HepG2 (cell line): ENCODE measurements at regions not wholly inside any gene's neighbourhood (a gene's known extent, or its start where the extent isn't known, plus 50 kb on each side); places are given as distances from the start of the nearest gene placed in this dataset.

Experiments used
- ATAC-seq: fragments of 200-7000 bp; cut with Tn5 transposase; 3 replicates; pipeline ENCODE4 v1.9.1; 2020; ENCODE audit warnings: mild to moderate bottlenecking, moderate library complexity
- BruUV-seq: library from RNA; stranded (reverse); fragments of 400-500 nt; replicated peaks from 2 replicates; lab custom pipeline; 2021; lab: Mats Ljungman, UMichigan
- CTCF ChIA-PET: fragments of 300-600 bp; formaldehyde crosslinking; extraction: SDS; loops from one replicate; lab custom pipeline; 2021; ENCODE audit warnings: low total read pairs, inconsistent platforms, low intra/inter-chr PET ratio; lab: Yijun Ruan, JAX
- POLR2A ChIA-PET: fragments of 350-600 bp; sonication (Branson Sonifier 250); formaldehyde crosslinking; loops from one replicate; lab custom pipeline; 2020; ENCODE audit warnings: antibody characterized with exemption, inconsistent platforms; lab: Yijun Ruan, JAX
- DNase-seq: peaks from one replicate; pipeline ENCODE4 v3.0.0-alpha.2; 2015; ENCODE audit warnings: low spot score
- FAIRE-seq: peaks from 3 replicates; lab custom pipeline; 2011; peaks lifted over from hg19 to GRCh38; lab: Jason Lieb, UNC
- H2AFZ ChIP-seq: one replicate; pipeline ENCODE4 v1.6.1; 2011; ENCODE audit warnings: low read length, inconsistent platforms
- H3K27ac ChIP-seq: fragments of 300-600 bp; 3 replicates; pipeline ENCODE4 v1.8.0; 2011; ENCODE audit warnings: mixed run types, mild to moderate bottlenecking, mixed read lengths, low read length, inconsistent platforms; ENCODE audit not compliant: insufficient read depth; ENCODE audit errors: extremely low read length
- H3K27me3 ChIP-seq, 2 experiments: fragments of 200-600 bp in 1 of 2; 2 replicates in 1 of 2; 3 replicates in 1 of 2; pipeline versions ENCODE4 v1.6.0 to v1.8.0; 2011; ENCODE audit warnings: low read length in 2 of 2, mild to moderate bottlenecking in 2 of 2, moderate library complexity in 2 of 2, inconsistent platforms in 1 of 2; ENCODE audit not compliant: insufficient read depth in 2 of 2, control insufficient read depth in 1 of 2
- H3K36me3 ChIP-seq, 2 experiments: fragments of 200-600 bp in 1 of 2; replicated peaks in 1 of 2; 2 replicates in 1 of 2; 3 replicates in 1 of 2; pipeline versions ENCODE4 v1.5.1 to v1.8.0; 2011; ENCODE audit warnings: low read length in 2 of 2, inconsistent platforms in 1 of 2; ENCODE audit not compliant: insufficient read depth in 2 of 2, control insufficient read depth in 1 of 2
- H3K4me1 ChIP-seq: 2 replicates; pipeline ENCODE4 v1.5.1; 2012; ENCODE audit warnings: low read length, inconsistent platforms; ENCODE audit not compliant: insufficient read depth
- H3K4me2 ChIP-seq: 2 replicates; pipeline ENCODE4 v1.6.0; 2011; ENCODE audit warnings: low read depth, low read length, inconsistent platforms
- H3K4me3 ChIP-seq, 3 experiments: fragments of 200-600 bp in 1 of 3; sonication (generic), shearing (Covaris generic) in 1 of 3; replicated peaks in 1 of 3; 2 replicates each; pipeline ENCODE4 v1.5.1; 2011 to 2016; ENCODE audit warnings: low read length in 3 of 3, inconsistent platforms in 2 of 3, low read depth in 2 of 3, mild to moderate bottlenecking in 2 of 3, control low read depth in 1 of 3, mixed read lengths in 1 of 3; ENCODE audit not compliant: insufficient read depth in 1 of 3
- H3K79me2 ChIP-seq: one replicate; pipeline ENCODE4 v1.6.1; 2011; ENCODE audit warnings: low read length, inconsistent platforms; ENCODE audit not compliant: insufficient read depth
- H3K9ac ChIP-seq: 2 replicates; pipeline ENCODE4 v1.6.0; 2011; ENCODE audit warnings: mild to moderate bottlenecking, low read depth, low read length, inconsistent platforms; ENCODE audit not compliant: insufficient read depth
- H3K9me3 ChIP-seq: 2 replicates; pipeline ENCODE4 v1.5.1; 2012; ENCODE audit warnings: mild to moderate bottlenecking, low read length
- H4K20me1 ChIP-seq: 2 replicates; pipeline ENCODE4 v1.6.0; 2011; ENCODE audit warnings: inconsistent platforms, mild to moderate bottlenecking, low read length, moderate library complexity; ENCODE audit not compliant: insufficient read depth
- HIVEP1 ChIP-seq: sonication (generic); formaldehyde crosslinking; IDR thresholded peaks from 2 replicates; pipeline ENCODE4 v1.4.0; 2020; ENCODE audit warnings: mild to moderate bottlenecking, missing genetic modification reagents
- ISL2 ChIP-seq: sonication (generic); formaldehyde crosslinking; IDR thresholded peaks from 2 replicates; pipeline ENCODE4 v1.5.0; 2020; ENCODE audit warnings: missing genetic modification reagents
- KDM4B ChIP-seq: sonication (generic); formaldehyde crosslinking; IDR thresholded peaks from 2 replicates; pipeline ENCODE4 v1.4.0; 2020; ENCODE audit warnings: missing genetic modification reagents
- KLF15 ChIP-seq: sonication (generic); formaldehyde crosslinking; IDR thresholded peaks from 2 replicates; pipeline ENCODE4 v1.8.1; 2023; ENCODE audit warnings: borderline replicate concordance, mild to moderate bottlenecking, inconsistent platforms, missing genetic modification reagents, mixed read lengths
- MED8 ChIP-seq: sonication (generic); formaldehyde crosslinking; IDR thresholded peaks from 2 replicates; pipeline ENCODE4 v1.8.1; 2023; ENCODE audit warnings: mild to moderate bottlenecking, missing genetic modification reagents; ENCODE audit not compliant: insufficient replicate concordance
- ZBTB1 ChIP-seq: sonication (generic); formaldehyde crosslinking; IDR thresholded peaks from 2 replicates; pipeline ENCODE4 v1.4.0; 2020; ENCODE audit warnings: missing genetic modification reagents, borderline replicate concordance
- ZFP62 ChIP-seq: sonication (generic); formaldehyde crosslinking; IDR thresholded peaks from 2 replicates; pipeline ENCODE4 v1.4.0; 2020; ENCODE audit warnings: missing genetic modification reagents
- ZNF282 ChIP-seq: fragments of 450-650 bp; IDR thresholded peaks from 2 replicates; pipeline ENCODE4 v1.6.1; 2018; ENCODE audit not compliant: partially characterized antibody
- ZNF30 ChIP-seq: sonication (generic); formaldehyde crosslinking; IDR thresholded peaks from 2 replicates; pipeline ENCODE4 v1.5.0; 2020; ENCODE audit warnings: mild to moderate bottlenecking, missing genetic modification reagents
- ZNF737 ChIP-seq: sonication (generic); formaldehyde crosslinking; IDR thresholded peaks from 2 replicates; pipeline ENCODE4 v1.5.0; 2020; ENCODE audit warnings: missing genetic modification reagents, mild to moderate bottlenecking, borderline replicate concordance
- ZSCAN20 ChIP-seq: sonication (generic); formaldehyde crosslinking; IDR thresholded peaks from 2 replicates; pipeline ENCODE4 v1.4.0; 2020; ENCODE audit warnings: missing genetic modification reagents, mild to moderate bottlenecking, borderline replicate concordance
- WGBS: methylation state at CpG from one replicate; pipeline ENCODE4 v1.1.6; 2017; ENCODE audit warnings: low lambda C conversion rate; 5-methylcytosine and 5-hydroxymethylcytosine counted together
- in situ Hi-C: cut with HindIII; loops from 2 replicates; pipeline ENCODE4 v1.10.0; 2017; ENCODE audit warnings: low pct_unique_long_range_greater_than_20kb; ENCODE audit not compliant: extremely low pct_ligation_motif_present
- intact Hi-C: fragments of 100-400 bp; cut with micrococcal nuclease; formaldehyde crosslinking; loops from one replicate; pipeline ENCODE4 v1.10.0; 2022; ENCODE audit not compliant: unreplicated experiment
- TF ChIP-seq, protein P1 (sequence below): sonication (generic); formaldehyde crosslinking; IDR thresholded peaks from 2 replicates; pipeline ENCODE4 v1.4.0; 2020; ENCODE audit warnings: missing genetic modification reagents

DNA sequence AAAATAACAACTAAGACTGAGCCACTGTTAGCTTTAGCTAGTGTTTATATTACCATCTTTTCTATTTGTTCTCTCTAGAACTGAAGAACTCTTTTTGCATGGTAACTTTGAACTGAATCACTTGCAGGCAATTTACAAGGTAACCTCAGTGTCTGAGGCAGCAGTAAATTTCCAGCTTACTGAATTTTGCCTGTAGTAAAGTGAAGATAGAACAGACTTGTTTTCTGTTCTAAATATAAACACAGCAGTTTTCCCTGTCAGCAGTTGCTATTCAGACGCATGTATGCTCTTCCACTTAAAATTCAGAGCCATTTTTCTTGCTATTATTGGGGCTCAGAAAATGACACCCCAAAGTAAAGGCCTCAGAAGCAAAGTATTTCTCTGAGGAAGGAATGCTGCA is 974.0 kb upstream of the GJE1 start (continued):
- TF ChIP-seq, protein P1, sequence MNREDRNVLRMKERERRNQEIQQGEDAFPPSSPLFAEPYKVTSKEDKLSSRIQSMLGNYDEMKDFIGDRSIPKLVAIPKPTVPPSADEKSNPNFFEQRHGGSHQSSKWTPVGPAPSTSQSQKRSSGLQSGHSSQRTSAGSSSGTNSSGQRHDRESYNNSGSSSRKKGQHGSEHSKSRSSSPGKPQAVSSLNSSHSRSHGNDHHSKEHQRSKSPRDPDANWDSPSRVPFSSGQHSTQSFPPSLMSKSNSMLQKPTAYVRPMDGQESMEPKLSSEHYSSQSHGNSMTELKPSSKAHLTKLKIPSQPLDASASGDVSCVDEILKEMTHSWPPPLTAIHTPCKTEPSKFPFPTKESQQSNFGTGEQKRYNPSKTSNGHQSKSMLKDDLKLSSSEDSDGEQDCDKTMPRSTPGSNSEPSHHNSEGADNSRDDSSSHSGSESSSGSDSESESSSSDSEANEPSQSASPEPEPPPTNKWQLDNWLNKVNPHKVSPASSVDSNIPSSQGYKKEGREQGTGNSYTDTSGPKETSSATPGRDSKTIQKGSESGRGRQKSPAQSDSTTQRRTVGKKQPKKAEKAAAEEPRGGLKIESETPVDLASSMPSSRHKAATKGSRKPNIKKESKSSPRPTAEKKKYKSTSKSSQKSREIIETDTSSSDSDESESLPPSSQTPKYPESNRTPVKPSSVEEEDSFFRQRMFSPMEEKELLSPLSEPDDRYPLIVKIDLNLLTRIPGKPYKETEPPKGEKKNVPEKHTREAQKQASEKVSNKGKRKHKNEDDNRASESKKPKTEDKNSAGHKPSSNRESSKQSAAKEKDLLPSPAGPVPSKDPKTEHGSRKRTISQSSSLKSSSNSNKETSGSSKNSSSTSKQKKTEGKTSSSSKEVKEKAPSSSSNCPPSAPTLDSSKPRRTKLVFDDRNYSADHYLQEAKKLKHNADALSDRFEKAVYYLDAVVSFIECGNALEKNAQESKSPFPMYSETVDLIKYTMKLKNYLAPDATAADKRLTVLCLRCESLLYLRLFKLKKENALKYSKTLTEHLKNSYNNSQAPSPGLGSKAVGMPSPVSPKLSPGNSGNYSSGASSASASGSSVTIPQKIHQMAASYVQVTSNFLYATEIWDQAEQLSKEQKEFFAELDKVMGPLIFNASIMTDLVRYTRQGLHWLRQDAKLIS (CRISPR knock-in tag): no peak

DNA sequence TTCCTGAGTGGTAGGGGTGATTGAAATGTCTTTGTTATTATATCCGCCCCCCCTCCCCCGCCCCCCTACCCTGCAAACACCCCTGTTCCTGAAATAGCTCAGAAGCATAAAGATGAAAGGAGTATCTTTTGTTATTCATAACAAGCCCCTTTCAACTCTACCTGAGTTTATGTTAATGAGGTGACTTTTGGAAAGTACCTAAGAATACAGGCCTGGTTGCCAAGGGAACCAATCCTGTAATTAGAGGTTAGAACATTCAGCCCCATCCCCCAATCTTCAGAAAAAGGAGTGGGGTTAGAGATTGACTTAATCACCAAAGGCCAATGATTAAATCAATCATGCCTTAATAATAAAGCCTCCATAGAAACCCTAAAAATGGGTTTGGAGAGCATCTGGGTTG is 979.2 kb upstream of the GJE1 start:
- FAIRE-seq (no peak), DNase-seq (no peak)
- Histone ChIP-seq H3K9ac (no peak overlapping the region), H3K27me3 (no peaks in the 10 kb centered on the region), H2AFZ (no peak overlapping the region), H3K9me3 (peaks cover 6% of the 10 kb centered on the region; the same call in 1 of the 2 replicates), H3K4me2 (no peak overlapping the region), H3K36me3 (no peaks in the 10 kb centered on the region), H4K20me1 (no peaks in the 10 kb centered on the region)
- WGBS: 8% methylated on average over 2 of the region's 2 CpGs
- intact Hi-C loops: no loop called here
- CTCF ChIA-PET: no interaction called here
- TF ChIP-seq ZNF282: no peak
- TF ChIP-seq MED8 (CRISPR knock-in tag): no peak
- no peak for TF ChIP-seq ZFP62 (CRISPR knock-in tag)
- TF ChIP-seq KDM4B (CRISPR knock-in tag): no peak
- no peak for TF ChIP-seq ZNF737 (CRISPR knock-in tag)
- TF ChIP-seq ZBTB1 (CRISPR knock-in tag): no peak
- no peak for TF ChIP-seq HIVEP1 (CRISPR knock-in tag)
- TF ChIP-seq ZSCAN20: no peak
- TF ChIP-seq ISL2 (CRISPR knock-in tag): no peak
- no peak for TF ChIP-seq ZNF30 (CRISPR knock-in tag)
- TF ChIP-seq KLF15: no peak
- TF ChIP-seq, all 625 proteins: peak for 0
- BruUV-seq: no TSS peak
- Histone ChIP-seq H3K4me3 (no peak overlapping the region), H3K79me2 (no peaks in the 10 kb centered on the region), H3K27ac (no peak overlapping the region), H3K4me1 (no peaks in the 10 kb centered on the region)
- POLR2A ChIA-PET: no interaction called here
- in situ Hi-C loops: no loop called here
- ATAC-seq: no peak
